NB4 (cell line): ENCODE measurements at regions not wholly inside any gene's neighbourhood (a gene's known extent, or its start where the extent isn't known, plus 50 kb on each side); places are given as distances from the start of the nearest gene placed in this dataset.

Experiments
- MYC ChIP-seq: IDR thresholded peaks from 2 replicates; pipeline ENCODE4 v1.6.1; 2011; ENCODE audit warnings: low read depth, low read length
- POLR2A ChIP-seq: IDR thresholded peaks from 2 replicates; pipeline ENCODE4 v1.6.1; 2011; ENCODE audit warnings: mild to moderate bottlenecking; ENCODE audit not compliant: insufficient read length; ENCODE audit errors: extremely low read depth
- TF ChIP-seq, protein P1 (sequence below): IDR thresholded peaks from one replicate; pipeline ENCODE4 v1.5.1; 2012; ENCODE audit warnings: low read depth, low read length
- TF ChIP-seq, protein P2 (sequence below): IDR thresholded peaks from 2 replicates; pipeline ENCODE4 v1.6.1; 2011; ENCODE audit warnings: low read depth, low read length

DNA sequence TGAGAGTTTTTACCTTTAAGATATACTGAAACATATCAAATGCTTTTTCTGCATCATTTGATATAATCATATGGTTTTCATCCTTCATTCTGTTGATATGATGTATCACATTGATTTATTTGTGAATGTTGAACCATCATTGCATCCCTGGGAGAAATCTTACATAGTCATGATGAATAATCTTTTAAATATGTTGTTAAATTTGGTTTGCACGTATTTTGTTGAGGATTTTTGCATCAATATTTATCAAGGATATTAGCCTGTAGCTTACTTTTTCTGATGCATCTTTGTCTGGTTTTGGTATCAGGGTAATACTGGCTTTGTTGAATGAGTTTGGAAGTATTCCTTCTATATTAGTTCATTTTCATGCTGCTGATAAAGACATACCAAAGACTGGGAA is 541.4 kb downstream of the TLL1 start:
- TF ChIP-seq, protein P1, sequence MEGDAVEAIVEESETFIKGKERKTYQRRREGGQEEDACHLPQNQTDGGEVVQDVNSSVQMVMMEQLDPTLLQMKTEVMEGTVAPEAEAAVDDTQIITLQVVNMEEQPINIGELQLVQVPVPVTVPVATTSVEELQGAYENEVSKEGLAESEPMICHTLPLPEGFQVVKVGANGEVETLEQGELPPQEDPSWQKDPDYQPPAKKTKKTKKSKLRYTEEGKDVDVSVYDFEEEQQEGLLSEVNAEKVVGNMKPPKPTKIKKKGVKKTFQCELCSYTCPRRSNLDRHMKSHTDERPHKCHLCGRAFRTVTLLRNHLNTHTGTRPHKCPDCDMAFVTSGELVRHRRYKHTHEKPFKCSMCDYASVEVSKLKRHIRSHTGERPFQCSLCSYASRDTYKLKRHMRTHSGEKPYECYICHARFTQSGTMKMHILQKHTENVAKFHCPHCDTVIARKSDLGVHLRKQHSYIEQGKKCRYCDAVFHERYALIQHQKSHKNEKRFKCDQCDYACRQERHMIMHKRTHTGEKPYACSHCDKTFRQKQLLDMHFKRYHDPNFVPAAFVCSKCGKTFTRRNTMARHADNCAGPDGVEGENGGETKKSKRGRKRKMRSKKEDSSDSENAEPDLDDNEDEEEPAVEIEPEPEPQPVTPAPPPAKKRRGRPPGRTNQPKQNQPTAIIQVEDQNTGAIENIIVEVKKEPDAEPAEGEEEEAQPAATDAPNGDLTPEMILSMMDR, result no peak
- TF ChIP-seq POLR2A (no peak), MYC (no peak)
- TF ChIP-seq, protein P2, sequence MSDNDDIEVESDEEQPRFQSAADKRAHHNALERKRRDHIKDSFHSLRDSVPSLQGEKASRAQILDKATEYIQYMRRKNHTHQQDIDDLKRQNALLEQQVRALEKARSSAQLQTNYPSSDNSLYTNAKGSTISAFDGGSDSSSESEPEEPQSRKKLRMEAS, result no peak
